Astrocyte of the cerebellum (primary cell): ENCODE measurements at regions not wholly inside any gene's neighbourhood (a gene's known extent, or its start where the extent isn't known, plus 50 kb on each side); places are given as distances from the start of the nearest gene placed in this dataset.
"Not testable (repeated sequence)": the region's sequence is repeated elsewhere in the genome, so short reads cannot be mapped to it uniquely, and the experiment has no call there.

Experiments
- DNase-seq: peaks from one replicate; pipeline ENCODE4 v3.0.0-alpha.2; 2011; ENCODE audit warnings: low read depth
- H3K4me3 ChIP-seq: 2 replicates; pipeline ENCODE4 v1.5.1; 2011; ENCODE audit warnings: mild to moderate bottlenecking, low read depth, low read length, moderate library complexity
- in situ Hi-C: cut with HindIII; loops from 2 replicates; pipeline ENCODE4 v1.10.0; 2017; ENCODE audit warnings: low sequenced_read_pairs
- TF ChIP-seq, protein P1 (sequence below): IDR thresholded peaks from 2 replicates; pipeline ENCODE4 v1.5.1; 2012; ENCODE audit warnings: low read length, low read depth, moderate library complexity, mild to moderate bottlenecking; ENCODE audit errors: missing control alignments

DNA sequence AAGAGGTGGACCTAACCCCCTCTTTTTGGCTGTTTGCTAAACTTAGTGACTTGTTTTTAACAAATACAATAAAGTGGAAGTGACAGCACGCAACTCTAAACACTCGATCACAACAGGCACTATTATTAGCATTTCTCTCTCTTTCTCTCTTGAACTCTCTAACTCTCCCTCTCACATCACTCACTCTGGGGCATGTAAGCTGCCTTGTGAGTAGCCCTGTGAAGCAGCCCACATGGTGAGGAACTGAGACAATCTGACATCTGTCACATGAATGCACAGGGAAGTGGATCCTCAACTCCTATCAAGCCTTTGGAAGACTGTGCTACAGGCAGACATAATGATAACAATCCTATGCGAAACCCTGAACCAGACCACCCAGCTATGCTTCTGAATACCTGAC lies 609.0 kb upstream of the CNTN5 start:
- TF ChIP-seq, protein P1, sequence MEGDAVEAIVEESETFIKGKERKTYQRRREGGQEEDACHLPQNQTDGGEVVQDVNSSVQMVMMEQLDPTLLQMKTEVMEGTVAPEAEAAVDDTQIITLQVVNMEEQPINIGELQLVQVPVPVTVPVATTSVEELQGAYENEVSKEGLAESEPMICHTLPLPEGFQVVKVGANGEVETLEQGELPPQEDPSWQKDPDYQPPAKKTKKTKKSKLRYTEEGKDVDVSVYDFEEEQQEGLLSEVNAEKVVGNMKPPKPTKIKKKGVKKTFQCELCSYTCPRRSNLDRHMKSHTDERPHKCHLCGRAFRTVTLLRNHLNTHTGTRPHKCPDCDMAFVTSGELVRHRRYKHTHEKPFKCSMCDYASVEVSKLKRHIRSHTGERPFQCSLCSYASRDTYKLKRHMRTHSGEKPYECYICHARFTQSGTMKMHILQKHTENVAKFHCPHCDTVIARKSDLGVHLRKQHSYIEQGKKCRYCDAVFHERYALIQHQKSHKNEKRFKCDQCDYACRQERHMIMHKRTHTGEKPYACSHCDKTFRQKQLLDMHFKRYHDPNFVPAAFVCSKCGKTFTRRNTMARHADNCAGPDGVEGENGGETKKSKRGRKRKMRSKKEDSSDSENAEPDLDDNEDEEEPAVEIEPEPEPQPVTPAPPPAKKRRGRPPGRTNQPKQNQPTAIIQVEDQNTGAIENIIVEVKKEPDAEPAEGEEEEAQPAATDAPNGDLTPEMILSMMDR: no peak
- DNase-seq: no peak
- in situ Hi-C loops: no loop called here

DNA sequence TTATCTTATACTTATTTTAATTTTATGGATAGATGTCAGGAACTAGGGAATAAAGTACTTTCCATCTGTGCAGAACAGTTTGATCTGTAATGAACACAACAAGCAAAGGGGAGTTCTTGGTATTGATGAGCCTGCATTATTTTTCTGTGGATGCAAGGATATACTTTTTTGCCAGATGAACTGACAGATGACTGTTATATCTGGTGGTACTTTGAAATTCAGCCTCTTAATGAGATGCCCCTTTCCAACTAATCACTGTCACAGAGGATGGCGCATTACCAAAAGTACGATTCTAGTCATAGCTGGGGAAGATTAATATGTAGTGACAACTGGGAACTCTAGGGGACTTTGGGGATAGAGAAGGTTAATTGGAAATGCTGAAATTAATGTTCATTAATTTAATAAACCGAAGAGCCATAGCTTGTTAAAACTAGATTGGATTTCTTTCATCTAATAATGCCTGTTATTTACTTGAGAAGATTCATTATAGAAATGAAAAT lies 603.4 kb upstream of the CNTN5 start:
- H3K4me3 ChIP-seq: no peak overlapping the region
- TF ChIP-seq, protein P1: no peak
- no peak for DNase-seq
- in situ Hi-C loops: no loop called here

More for the DNA sequence above, 609.0 kb upstream of the CNTN5 start:
- H3K4me3 ChIP-seq: no peak overlapping the region

GRCh38 chr11:98423933-98424332 lies 596.8 kb upstream of the CNTN5 start:
- DNase-seq: no peak
- TF ChIP-seq, protein P1: no peak
- in situ Hi-C loops: no loop called here
- H3K4me3 ChIP-seq: no peak overlapping the region

DNA sequence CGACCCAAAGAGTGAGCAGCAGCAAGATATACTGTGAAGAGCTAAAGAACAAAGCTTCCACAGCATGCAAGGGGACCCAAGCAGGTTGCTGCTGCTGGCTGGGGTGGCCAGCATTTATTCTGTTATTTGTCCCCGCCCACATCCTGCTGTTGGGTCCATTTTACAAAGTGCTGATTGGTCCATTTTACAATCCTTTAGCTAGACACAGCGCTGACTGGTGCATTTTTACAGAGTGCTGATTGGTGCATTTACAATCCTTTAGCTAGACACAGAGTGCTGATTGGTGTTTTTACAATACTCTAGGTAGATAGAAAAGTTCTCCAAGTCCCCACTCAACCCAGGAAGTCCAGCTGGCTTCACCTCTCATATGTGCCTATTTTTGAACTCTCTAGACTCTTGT lies 596.0 kb upstream of the CNTN5 start:
- DNase-seq, H3K4me3 ChIP-seq, in situ Hi-C loops: not testable (repeated sequence)

DNA sequence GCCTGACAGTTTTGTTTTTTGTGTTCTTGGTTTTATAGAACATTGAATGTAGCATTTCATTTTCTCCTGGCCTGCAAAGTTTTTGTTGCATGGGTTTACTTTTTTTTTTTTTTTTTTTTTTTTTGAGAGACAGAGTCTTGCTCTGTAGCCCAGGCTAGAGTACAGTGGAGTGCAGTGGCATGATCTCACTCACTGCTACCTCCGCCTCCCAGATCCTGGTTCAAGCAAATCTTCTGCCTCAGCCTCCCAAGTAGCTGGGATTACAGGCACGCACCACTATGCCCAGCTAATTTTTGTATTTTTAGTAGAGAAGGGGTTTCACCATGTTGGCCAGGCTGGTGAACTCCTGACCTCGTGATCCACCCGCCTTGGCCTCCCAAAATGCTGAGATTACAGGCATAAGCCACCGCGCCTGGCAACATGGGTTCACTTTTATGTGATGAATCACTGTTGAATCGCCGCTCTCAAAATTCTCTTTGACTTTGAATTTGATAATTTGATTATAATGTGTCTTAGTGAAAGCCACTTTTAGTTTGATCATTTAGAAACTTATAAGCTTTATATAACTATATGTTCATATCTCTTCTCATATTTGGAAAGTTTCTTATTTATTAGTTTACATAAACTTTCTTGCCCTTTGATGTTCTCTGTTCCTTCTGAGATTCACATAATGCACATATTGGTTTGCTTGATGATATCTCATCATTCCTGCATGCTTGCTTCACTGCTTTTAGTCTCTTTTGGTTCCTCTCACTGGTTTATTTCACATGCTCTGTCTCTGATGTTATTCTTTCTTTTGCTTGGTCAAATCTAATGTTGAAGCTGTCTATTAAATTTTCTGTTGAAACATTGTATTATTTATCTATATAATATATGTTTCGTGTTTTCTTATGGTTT lies 589.0 kb upstream of the CNTN5 start:
- H3K4me3 ChIP-seq: no peak overlapping the region
- in situ Hi-C loops: no loop called here
- TF ChIP-seq, protein P1: no peak
- no peak for DNase-seq

DNA sequence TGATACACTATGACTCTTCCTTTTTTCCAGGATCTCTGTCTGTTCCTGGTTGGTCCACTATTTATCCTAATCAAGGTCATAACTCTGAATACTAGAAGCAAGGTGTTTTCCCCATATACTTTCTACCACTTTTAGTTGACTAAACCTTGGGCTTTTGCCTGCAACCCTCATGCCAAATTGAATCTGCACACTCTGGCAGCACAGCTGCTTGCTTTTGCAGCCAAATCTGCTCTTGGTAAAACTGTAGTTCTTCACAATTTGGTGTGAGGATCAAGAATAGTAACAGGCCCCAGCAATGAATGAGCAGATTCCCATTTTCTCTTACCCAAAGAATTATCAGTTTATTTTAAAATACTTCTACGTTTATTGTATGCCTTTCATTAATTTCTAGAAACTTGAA lies 586.5 kb upstream of the CNTN5 start:
- TF ChIP-seq, protein P1: no peak
- in situ Hi-C loops: no loop called here
- no peak overlapping the region for H3K4me3 ChIP-seq
- no peak for DNase-seq

- no peak overlapping the region for H3K4me3 ChIP-seq
- in situ Hi-C loops: no loop called here
- no peak for DNase-seq
- TF ChIP-seq, protein P1: no peak
Measured at GRCh38 chr11:98453378-98453777, 567.4 kb upstream of the CNTN5 start.
